OCI-LY7 (cell line): ENCODE measurements at regions not wholly inside any gene's neighbourhood (a gene's known extent, or its start where the extent isn't known, plus 50 kb on each side); places are given as distances from the start of the nearest gene placed in this dataset.

Experiments
- BruUV-seq: library from RNA; stranded (reverse); fragments of 400-500 nt; replicated peaks from 2 replicates; lab custom pipeline; 2021; lab: Mats Ljungman, UMichigan
- CTCF ChIA-PET: fragments of 300-600 bp; sonication (Branson Sonifier 250); formaldehyde crosslinking; loops from one replicate; lab custom pipeline; 2022; ENCODE audit warnings: antibody characterized with exemption; ENCODE audit not compliant: unreplicated experiment; lab: Charles Lee
- POLR2A ChIA-PET: fragments of 300-600 bp; sonication (Branson Sonifier 250); formaldehyde crosslinking; loops from one replicate; lab custom pipeline; 2022; ENCODE audit warnings: antibody characterized with exemption; lab: Charles Lee
- DNase-seq: peaks from one replicate; pipeline ENCODE4 v3.0.0-alpha.2; 2015; ENCODE audit warnings: low spot score
- H2AFZ ChIP-seq: fragments of 200-600 bp; sonication (generic), shearing (Covaris generic); 2 replicates; pipeline ENCODE4 v1.6.1; 2014; ENCODE audit warnings: mild to moderate bottlenecking, antibody characterized with exemption, low read length, moderate library complexity
- H3K27ac ChIP-seq: fragments of 200-600 bp; sonication (generic); 2 replicates; pipeline ENCODE4 v1.5.1; 2014; ENCODE audit warnings: mixed run types, low read depth, mild to moderate bottlenecking, moderate library complexity, low read length, inconsistent platforms; ENCODE audit not compliant: poor library complexity, severe bottlenecking
- H3K36me3 ChIP-seq: fragments of 200-600 bp; sonication (generic); 2 replicates; pipeline ENCODE4 v1.6.1; 2014; ENCODE audit warnings: mild to moderate bottlenecking, antibody characterized with exemption, low read length, moderate library complexity, mixed read lengths; ENCODE audit not compliant: insufficient read depth
- H3K4me1 ChIP-seq: fragments of 200-600 bp; sonication (generic); 2 replicates; pipeline ENCODE4 v1.5.1; 2014; ENCODE audit warnings: mild to moderate bottlenecking, low read length; ENCODE audit not compliant: insufficient read depth, poor library complexity, severe bottlenecking
- H3K4me2 ChIP-seq: fragments of 200-600 bp; sonication (generic); 2 replicates; pipeline ENCODE4 v1.6.1; 2014; ENCODE audit warnings: mild to moderate bottlenecking, low read length
- H3K4me3 ChIP-seq: fragments of 200-600 bp; sonication (generic); 2 replicates; pipeline ENCODE4 v1.5.1; 2014; ENCODE audit warnings: mild to moderate bottlenecking, low read depth, low read length; ENCODE audit not compliant: poor library complexity, severe bottlenecking
- H3K79me2 ChIP-seq: fragments of 200-600 bp; sonication (generic); 2 replicates; pipeline ENCODE4 v1.6.1; 2016; ENCODE audit warnings: low read depth, mild to moderate bottlenecking, low read length, moderate library complexity, mixed read lengths; ENCODE audit not compliant: insufficient read depth
- H3K9me2 ChIP-seq: fragments of 200-600 bp; sonication (generic); 2 replicates; pipeline ENCODE4 v1.6.1; 2016; ENCODE audit warnings: mild to moderate bottlenecking, low read length, mixed read lengths; ENCODE audit not compliant: insufficient read depth
- H3K9me3 ChIP-seq: fragments of 200-600 bp; sonication (generic); 2 replicates; pipeline ENCODE4 v1.6.1; 2014; ENCODE audit warnings: mild to moderate bottlenecking, mixed run types, low read length, mixed read lengths
- H4K20me1 ChIP-seq: fragments of 200-600 bp; sonication (generic); 2 replicates; pipeline ENCODE4 v1.6.1; 2014; ENCODE audit warnings: mild to moderate bottlenecking, antibody characterized with exemption, low read length, moderate library complexity, mixed read lengths; ENCODE audit not compliant: insufficient read depth
- CTCF ChIP-seq: fragments of 200-600 bp; sonication (generic); conservative IDR thresholded peaks from 2 replicates; pipeline ENCODE4 v1.5.1; 2014; ENCODE audit warnings: mild to moderate bottlenecking, antibody characterized with exemption, low read length, moderate library complexity, mixed read lengths
- EZH2phosphoT487 ChIP-seq: fragments of 200-600 bp; sonication (generic); IDR thresholded peaks from 2 replicates; pipeline ENCODE4 v1.6.1; 2018; ENCODE audit warnings: low read depth, borderline replicate concordance, mild to moderate bottlenecking, mixed run types, antibody characterized with exemption, low read length, moderate library complexity, mixed read lengths
- intact Hi-C: fragments of 100-400 bp; cut with micrococcal nuclease; formaldehyde crosslinking; loops from one replicate; pipeline ENCODE4 v1.10.0; 2022; ENCODE audit not compliant: unreplicated experiment

- no peaks in the 10 kb centered on the region for H3K4me1 ChIP-seq
- DNase-seq = no peak
- H3K36me3 ChIP-seq = no peaks in the 10 kb centered on the region
- H3K9me2 ChIP-seq = no peaks in the 10 kb centered on the region
- H2AFZ ChIP-seq = no peak overlapping the region
- H3K4me2 ChIP-seq = no peak overlapping the region
- H3K9me3 ChIP-seq = no peaks in the 10 kb centered on the region
- H3K4me3 ChIP-seq = no peak overlapping the region
- TF ChIP-seq CTCF = no peak
- TF ChIP-seq EZH2phosphoT487 = no peak
- no peaks in the 10 kb centered on the region for H4K20me1 ChIP-seq
- no peak overlapping the region for H3K27ac ChIP-seq
- H3K79me2 ChIP-seq = no peaks in the 10 kb centered on the region
- intact Hi-C loops = loop anchor here (10.0 kb wide), 1 partner anchor 1413 kb away; no protein-coding TSS in a partner anchor
- ChIA-PET CTCF (no interaction called here), POLR2A (no interaction called here)
- no TSS peak for BruUV-seq
These were observed 248.0 kb downstream of the DCDC2C start for GRCh38 chr2:3951131-3951954.

- Histone ChIP-seq H3K9me3 (no peaks in the 10 kb centered on the region), H3K4me2 (no peak overlapping the region), H3K4me1 (no peaks in the 10 kb centered on the region), H4K20me1 (no peaks in the 10 kb centered on the region), H3K9me2 (no peaks in the 10 kb centered on the region), H2AFZ (no peak overlapping the region), H3K27ac (no peak overlapping the region), H3K4me3 (no peak overlapping the region), H3K79me2 (no peaks in the 10 kb centered on the region), H3K36me3 (no peaks in the 10 kb centered on the region)
- intact Hi-C loops = loop anchor here (10.0 kb wide), 1 partner anchor 1412 kb away; no protein-coding TSS in a partner anchor
- POLR2A ChIA-PET = no interaction called here
- BruUV-seq = no TSS peak
- DNase-seq = no peak
- TF ChIP-seq EZH2phosphoT487 = no peak
- no peak for TF ChIP-seq CTCF
- CTCF ChIA-PET = no interaction called here
These were observed 249.6 kb downstream of the DCDC2C start for GRCh38 chr2:3952866-3953516.
